Natural killer cell (primary cell): ENCODE measurements at regions not wholly inside any gene's neighbourhood (a gene's known extent, or its start where the extent isn't known, plus 50 kb on each side); places are given as distances from the start of the nearest gene placed in this dataset.

Source experiments
- ATAC-seq, 3 donors: fragments of 150-1000 bp in 2 of 3; fragments of 200-7000 bp in 1 of 3; cut with Tn5 transposase; 1 replicate in 1 of 3; 2 replicates in 2 of 3; pipeline ENCODE4 v1.10.0; 2021; ENCODE audit warnings: mild to moderate bottlenecking in 2 of 3, moderate library complexity in 2 of 3
- DNase-seq, 2 donors: peaks; one replicate each; pipeline versions ENCODE4 v3.0.0 to v3.0.0-alpha.2; 2013 to 2021; ENCODE audit warnings: mixed read lengths in 1 of 2
- H3K27ac ChIP-seq: one replicate; pipeline ENCODE4 v1.5.1; 2013; ENCODE audit warnings: mild to moderate bottlenecking, low read length
- H3K27me3 ChIP-seq: one replicate; pipeline ENCODE4 v1.6.1; 2013; ENCODE audit warnings: low read length; ENCODE audit not compliant: control insufficient read depth, insufficient read depth
- H3K36me3 ChIP-seq: one replicate; pipeline ENCODE4 v1.6.1; 2013; ENCODE audit warnings: low read length; ENCODE audit not compliant: control insufficient read depth, insufficient read depth
- H3K4me1 ChIP-seq: one replicate; pipeline ENCODE4 v1.6.1; 2013; ENCODE audit warnings: low read length; ENCODE audit not compliant: control insufficient read depth, insufficient read depth
- H3K4me3 ChIP-seq: one replicate; pipeline ENCODE4 v1.5.1; 2013; ENCODE audit warnings: low read length
- H3K9me3 ChIP-seq: one replicate; pipeline ENCODE4 v1.6.1; 2013; ENCODE audit warnings: low read length; ENCODE audit not compliant: control insufficient read depth, insufficient read depth
- H3K27ac Mint-ChIP-seq, 2 donors: one replicate each; pipeline ENCODE4 v1.8.0; 2022; ENCODE audit warnings: mild to moderate bottlenecking in 2 of 2, mixed read lengths in 2 of 2, moderate library complexity in 1 of 2
- H3K27me3 Mint-ChIP-seq, 2 donors: one replicate each; pipeline ENCODE4 v1.8.0; 2022; ENCODE audit warnings: low read depth in 2 of 2, mixed read lengths in 2 of 2
- H3K36me3 Mint-ChIP-seq: one replicate; pipeline ENCODE4 v1.8.0; 2022; ENCODE audit warnings: mixed read lengths
- H3K4me1 Mint-ChIP-seq, 2 donors: one replicate each; pipeline ENCODE4 v1.8.0; 2022; ENCODE audit warnings: mixed read lengths in 2 of 2
- H3K4me3 Mint-ChIP-seq: one replicate; pipeline ENCODE4 v1.8.0; 2022; ENCODE audit warnings: mild to moderate bottlenecking, moderate library complexity, mixed read lengths
- H3K9me3 Mint-ChIP-seq, 2 donors: one replicate each; pipeline ENCODE4 v1.8.0; 2022; ENCODE audit warnings: mixed read lengths in 2 of 2
- WGBS: methylation state at CpG from one replicate; pipeline ENCODE4 v1.1.7; 2013; ENCODE audit warnings: missing lambda C conversion rate; ENCODE audit not compliant: insufficient coverage; 5-methylcytosine and 5-hydroxymethylcytosine counted together
- intact Hi-C: fragments of 100-400 bp; cut with micrococcal nuclease; formaldehyde crosslinking; loops from one replicate; pipeline ENCODE4 v1.14.2; 2022
- TF ChIP-seq, protein P1 (sequence below): fragments of 200-600 bp; IDR thresholded peaks from one replicate; pipeline ENCODE4 v1.8.0; 2022; ENCODE audit warnings: antibody characterized with exemption

DNA sequence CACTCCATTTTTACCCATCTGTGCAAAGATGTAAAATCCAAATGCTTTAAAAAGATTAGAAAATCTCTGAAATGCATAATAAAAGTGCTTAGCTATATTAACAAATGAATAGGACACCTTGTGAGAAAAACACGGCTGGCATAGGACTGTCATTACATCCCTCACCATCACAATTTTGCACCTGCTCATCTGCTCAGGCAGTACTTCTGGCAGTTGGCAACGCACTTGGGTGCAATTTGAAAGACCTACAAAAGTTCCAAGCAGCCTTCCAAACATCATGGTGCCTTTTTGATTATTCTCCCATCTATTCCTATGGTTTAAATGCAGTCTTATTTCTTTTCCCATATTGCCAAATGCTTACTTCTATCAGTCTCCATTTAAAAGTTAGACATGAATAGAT lies 501.8 kb downstream of the ENC1 start:
- intact Hi-C loops: no loop called here
- Histone ChIP-seq H3K36me3 (no peaks in the 10 kb centered on the region), H3K4me3 (no peak overlapping the region), H3K27ac (no peak overlapping the region), H3K4me1 (no peaks in the 10 kb centered on the region), H3K9me3 (no peaks in the 10 kb centered on the region), H3K27me3 (no peaks in the 10 kb centered on the region)
- ATAC-seq (no peak), DNase-seq (no peak)
- H3K36me3 Mint-ChIP-seq: no peaks in the 10 kb centered on the region
- TF ChIP-seq, protein P1, sequence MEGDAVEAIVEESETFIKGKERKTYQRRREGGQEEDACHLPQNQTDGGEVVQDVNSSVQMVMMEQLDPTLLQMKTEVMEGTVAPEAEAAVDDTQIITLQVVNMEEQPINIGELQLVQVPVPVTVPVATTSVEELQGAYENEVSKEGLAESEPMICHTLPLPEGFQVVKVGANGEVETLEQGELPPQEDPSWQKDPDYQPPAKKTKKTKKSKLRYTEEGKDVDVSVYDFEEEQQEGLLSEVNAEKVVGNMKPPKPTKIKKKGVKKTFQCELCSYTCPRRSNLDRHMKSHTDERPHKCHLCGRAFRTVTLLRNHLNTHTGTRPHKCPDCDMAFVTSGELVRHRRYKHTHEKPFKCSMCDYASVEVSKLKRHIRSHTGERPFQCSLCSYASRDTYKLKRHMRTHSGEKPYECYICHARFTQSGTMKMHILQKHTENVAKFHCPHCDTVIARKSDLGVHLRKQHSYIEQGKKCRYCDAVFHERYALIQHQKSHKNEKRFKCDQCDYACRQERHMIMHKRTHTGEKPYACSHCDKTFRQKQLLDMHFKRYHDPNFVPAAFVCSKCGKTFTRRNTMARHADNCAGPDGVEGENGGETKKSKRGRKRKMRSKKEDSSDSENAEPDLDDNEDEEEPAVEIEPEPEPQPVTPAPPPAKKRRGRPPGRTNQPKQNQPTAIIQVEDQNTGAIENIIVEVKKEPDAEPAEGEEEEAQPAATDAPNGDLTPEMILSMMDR: no peak
- H3K4me1 Mint-ChIP-seq: no peaks in the 10 kb centered on the region
- H3K27ac Mint-ChIP-seq: no peak overlapping the region
- no peak overlapping the region for H3K4me3 Mint-ChIP-seq
- 85% methylated on average over 2 of the region's 2 CpGs for WGBS
- H3K27me3 Mint-ChIP-seq: peaks cover 6 to 25% of the 10 kb centered on the region in 2 donors
- H3K9me3 Mint-ChIP-seq: no peaks in the 10 kb centered on the region

DNA sequence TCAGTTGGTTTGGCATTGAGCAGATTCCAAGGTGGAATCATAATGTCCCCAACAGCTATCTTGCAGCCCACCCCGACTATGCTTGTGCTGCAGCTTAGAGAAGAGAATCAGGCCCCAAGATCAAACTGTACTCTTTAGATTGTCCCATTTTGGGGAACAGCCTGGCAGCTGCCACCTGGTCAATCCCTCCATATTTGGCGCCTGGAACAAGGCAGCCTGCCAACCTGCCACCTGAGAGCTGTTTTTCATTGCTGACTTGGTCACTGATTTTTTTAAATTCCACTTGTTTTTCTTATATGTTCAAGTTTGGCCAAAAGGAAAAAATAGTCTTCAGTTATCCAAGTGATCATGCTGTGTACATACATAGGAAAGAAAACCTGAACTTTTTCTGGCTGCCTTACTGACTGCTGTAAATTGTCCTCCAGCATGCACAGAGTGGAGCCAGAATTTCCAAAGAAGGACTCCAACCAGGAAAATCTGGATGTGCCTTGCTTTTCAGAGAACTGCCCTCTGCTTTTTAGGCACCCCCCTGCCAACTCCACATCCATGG lies 504.2 kb downstream of the ENC1 start:
- WGBS: 84% methylated on average over 2 of the region's 2 CpGs
- H3K27ac Mint-ChIP-seq: no peak overlapping the region
- Histone ChIP-seq H3K9me3 (no peaks in the 10 kb centered on the region), H3K4me3 (no peak overlapping the region), H3K27ac (no peak overlapping the region), H3K36me3 (no peaks in the 10 kb centered on the region), H3K27me3 (no peaks in the 10 kb centered on the region), H3K4me1 (no peaks in the 10 kb centered on the region)
- ATAC-seq: no peak
- no peaks in the 10 kb centered on the region for H3K4me1 Mint-ChIP-seq
- H3K9me3 Mint-ChIP-seq: no peaks in the 10 kb centered on the region
- H3K36me3 Mint-ChIP-seq: no peaks in the 10 kb centered on the region
- DNase-seq: no peak
- peaks cover 5 to 17% of the 10 kb centered on the region in 2 donors for H3K27me3 Mint-ChIP-seq
- H3K4me3 Mint-ChIP-seq: no peak overlapping the region
- TF ChIP-seq, protein P1: no peak
- intact Hi-C loops: no loop called here

DNA sequence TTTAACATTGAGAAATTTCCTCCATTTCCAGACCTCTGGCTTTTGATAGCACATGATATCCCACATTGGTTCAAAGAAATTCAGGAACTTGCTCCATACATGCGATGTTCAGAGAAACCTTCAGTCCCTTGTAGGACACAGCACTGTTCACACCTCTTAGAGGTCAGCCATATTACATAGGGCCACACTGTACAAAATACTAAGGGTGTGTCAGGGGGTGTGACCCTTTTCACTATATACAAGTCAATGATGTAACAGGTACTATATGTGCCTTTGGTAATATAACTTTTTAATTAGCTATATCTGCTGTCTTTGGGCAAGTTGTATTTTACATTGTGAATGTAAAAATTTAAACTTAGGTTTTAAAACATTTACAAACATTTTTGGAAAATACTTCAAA lies 505.5 kb downstream of the ENC1 start:
- Histone ChIP-seq H3K9me3 (no peaks in the 10 kb centered on the region), H3K27ac (no peak overlapping the region), H3K36me3 (no peaks in the 10 kb centered on the region), H3K4me3 (no peak overlapping the region), H3K27me3 (no peaks in the 10 kb centered on the region), H3K4me1 (no peaks in the 10 kb centered on the region)
- DNase-seq (no peak), ATAC-seq (no peak)
- Mint-ChIP-seq H3K9me3 (no peaks in the 10 kb centered on the region), H3K4me3 (no peak overlapping the region), H3K4me1 (no peaks in the 10 kb centered on the region), H3K27ac (no peak overlapping the region), H3K36me3 (no peaks in the 10 kb centered on the region), H3K27me3 (peaks cover 10 to 27% of the 10 kb centered on the region in 2 donors)
- intact Hi-C loops: no loop called here
- TF ChIP-seq, protein P1: no peak
- WGBS: 100% methylated on average over 1 of the region's 1 CpG

DNA sequence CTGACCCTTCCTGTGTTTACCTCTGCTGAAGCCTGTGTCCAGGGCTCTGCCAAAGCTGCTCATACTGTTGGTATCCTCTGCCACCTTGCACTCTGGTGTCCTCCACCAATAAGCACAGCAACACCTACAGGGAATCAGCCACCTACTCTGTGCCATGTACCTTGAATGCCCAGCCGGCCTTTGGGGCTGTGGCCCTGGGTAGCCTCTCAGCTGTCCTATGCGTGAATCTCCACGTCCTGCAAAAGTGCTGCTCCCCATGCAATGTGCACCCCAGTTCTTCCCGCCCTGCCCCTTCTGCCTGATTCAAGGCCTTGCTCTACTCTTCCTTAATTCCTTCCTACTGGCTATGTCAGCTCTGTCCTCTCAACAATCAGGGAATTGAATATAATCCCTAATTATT lies 506.5 kb downstream of the ARHGEF28 start:
- H3K36me3 ChIP-seq: no peaks in the 10 kb centered on the region
- no peaks in the 10 kb centered on the region for H3K27me3 ChIP-seq
- H3K36me3 Mint-ChIP-seq: no peaks in the 10 kb centered on the region
- intact Hi-C loops: no loop called here
- no peak overlapping the region for H3K27ac Mint-ChIP-seq
- H3K9me3 ChIP-seq: no peaks in the 10 kb centered on the region
- WGBS: 93% methylated on average over 4 of the region's 4 CpGs
- H3K27me3 Mint-ChIP-seq: peaks cover 13 to 34% of the 10 kb centered on the region in 2 donors
- no peaks in the 10 kb centered on the region for H3K4me1 Mint-ChIP-seq
- no peaks in the 10 kb centered on the region for H3K4me1 ChIP-seq
- H3K9me3 Mint-ChIP-seq: no peaks in the 10 kb centered on the region
- no peak overlapping the region for H3K27ac ChIP-seq
- no peak overlapping the region for H3K4me3 ChIP-seq
- no peak overlapping the region for H3K4me3 Mint-ChIP-seq
- DNase-seq (no peak), ATAC-seq (no peak)
- TF ChIP-seq, protein P1: no peak
